Sigmoid colon (tissue), 6 donors: ENCODE measurements at regions not wholly inside any gene's neighbourhood (a gene's known extent, or its start where the extent isn't known, plus 50 kb on each side); places are given as distances from the start of the nearest gene placed in this dataset.

Source experiments
- DNase-seq: peaks from one replicate; pipeline ENCODE4 v3.0.0-alpha.2; 2019
- H3K27ac ChIP-seq, 4 donors: fragments of 200-600 bp; sonication (generic); one replicate each; pipeline ENCODE4 v1.5.1; 2016 to 2019; ENCODE audit warnings: mild to moderate bottlenecking in 1 of 4
- H3K27me3 ChIP-seq, 3 donors: fragments of 200-600 bp; sonication (generic); one replicate each; pipeline ENCODE4 v1.5.1; 2019; ENCODE audit warnings: mild to moderate bottlenecking in 1 of 3
- H3K36me3 ChIP-seq, 4 donors: fragments of 200-600 bp; sonication (generic); one replicate each; pipeline ENCODE4 v1.5.1; 2016 to 2019
- H3K4me1 ChIP-seq, 4 donors: fragments of 200-600 bp; sonication (generic); one replicate each; pipeline ENCODE4 v1.5.1; 2017 to 2019
- H3K4me3 ChIP-seq, 4 donors: fragments of 200-600 bp; sonication (generic); one replicate each; pipeline ENCODE4 v1.5.1; 2017 to 2019; ENCODE audit warnings: mild to moderate bottlenecking in 2 of 4, moderate library complexity in 1 of 4
- H3K9me3 ChIP-seq, 4 donors: fragments of 200-600 bp in 3 of 4; sonication (generic) in 3 of 4; one replicate each; pipeline versions ENCODE4 v1.5.1 to v1.6.1; 2013 to 2019
- EP300 ChIP-seq, 4 donors: sonication (generic); formaldehyde crosslinking; IDR thresholded peaks; one replicate each; pipeline ENCODE4 v1.6.1; 2017; ENCODE audit warnings: antibody characterized with exemption in 4 of 4
- POLR2A ChIP-seq, 2 donors: fragments of 450-650 bp; IDR thresholded peaks; one replicate each; pipeline ENCODE4 v1.6.1; 2016; ENCODE audit warnings: antibody characterized with exemption in 2 of 2, mild to moderate bottlenecking in 2 of 2, moderate library complexity in 2 of 2
- POLR2AphosphoS5 ChIP-seq, 4 donors: sonication (generic); formaldehyde crosslinking; IDR thresholded peaks; one replicate each; pipeline ENCODE4 v1.6.1; 2017; ENCODE audit warnings: antibody characterized with exemption in 4 of 4
- WGBS, 2 donors: extraction: QIAGEN DNeasy Blood & Tissue Kit; methylation state at CpG; one replicate each; pipeline ENCODE4 v1.1.7; 2013; 5-methylcytosine and 5-hydroxymethylcytosine counted together
- intact Hi-C: fragments of 100-400 bp; cut with DNase I; formaldehyde crosslinking; loops from one replicate; pipeline ENCODE4 v1.15.1; 2023
- TF ChIP-seq, protein P1 (sequence below), 4 experiments: fragments of 450-650 bp in 3 of 4; fragments of 200-600 bp in 1 of 4; IDR thresholded peaks; one replicate each; pipeline ENCODE4 v1.5.1; 2016 to 2019; ENCODE audit warnings: antibody characterized with exemption in 4 of 4, mild to moderate bottlenecking in 3 of 4, moderate library complexity in 2 of 4
- donor health status: healthy with polysubstance abuse.
- donor health status: healthy.

DNA sequence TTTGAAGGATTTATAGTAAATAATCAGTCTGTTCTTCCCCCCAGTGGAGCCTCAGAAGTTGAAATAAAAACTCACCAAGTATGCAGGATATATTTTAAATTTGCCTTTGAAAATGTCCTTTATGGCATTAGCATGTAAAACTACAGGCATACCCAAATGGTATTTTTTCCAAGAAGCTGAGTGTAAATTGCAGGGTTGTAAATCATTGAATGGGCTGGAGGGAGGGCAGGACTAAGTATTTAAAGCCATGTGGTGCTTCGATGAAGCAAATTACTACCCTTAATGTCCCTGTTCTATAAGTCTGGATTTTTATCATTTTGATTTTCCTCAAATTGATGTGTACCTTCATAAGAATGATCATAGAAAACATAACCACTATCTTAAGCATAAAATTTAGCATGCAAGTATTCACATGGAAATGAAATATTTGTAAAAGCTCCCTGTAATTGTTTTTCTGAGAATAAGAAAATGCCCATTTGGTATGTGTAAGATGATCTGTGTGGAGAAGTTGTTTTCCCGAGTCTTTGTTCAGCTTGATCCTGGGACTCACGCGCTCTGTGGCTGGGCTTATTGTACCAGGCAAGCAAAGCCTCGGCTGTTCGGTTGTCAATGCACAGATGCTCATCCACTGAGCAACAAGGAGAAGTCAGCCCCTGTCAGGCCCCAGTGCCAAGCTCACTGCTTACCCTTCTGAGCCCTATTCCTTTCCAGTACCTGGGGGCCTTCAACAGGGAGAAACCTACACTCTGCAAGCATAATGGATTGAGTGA, 66.7 kb downstream of the CD164 start:
- DNase-seq = no peak

GRCh38 chr6:109314313-109314712, 68.0 kb downstream of the CD164 start:
- 77 to 85% methylated on average over 12 of the region's 12 CpGs for WGBS, 2 donors
- TF ChIP-seq EP300 (IDR thresholded peaks at IDR 0.05) (no peak), POLR2A (IDR thresholded peaks at IDR 0.05) (no peak), POLR2AphosphoS5 (IDR thresholded peaks at IDR 0.05) (no peak)
- TF ChIP-seq, protein P1, sequence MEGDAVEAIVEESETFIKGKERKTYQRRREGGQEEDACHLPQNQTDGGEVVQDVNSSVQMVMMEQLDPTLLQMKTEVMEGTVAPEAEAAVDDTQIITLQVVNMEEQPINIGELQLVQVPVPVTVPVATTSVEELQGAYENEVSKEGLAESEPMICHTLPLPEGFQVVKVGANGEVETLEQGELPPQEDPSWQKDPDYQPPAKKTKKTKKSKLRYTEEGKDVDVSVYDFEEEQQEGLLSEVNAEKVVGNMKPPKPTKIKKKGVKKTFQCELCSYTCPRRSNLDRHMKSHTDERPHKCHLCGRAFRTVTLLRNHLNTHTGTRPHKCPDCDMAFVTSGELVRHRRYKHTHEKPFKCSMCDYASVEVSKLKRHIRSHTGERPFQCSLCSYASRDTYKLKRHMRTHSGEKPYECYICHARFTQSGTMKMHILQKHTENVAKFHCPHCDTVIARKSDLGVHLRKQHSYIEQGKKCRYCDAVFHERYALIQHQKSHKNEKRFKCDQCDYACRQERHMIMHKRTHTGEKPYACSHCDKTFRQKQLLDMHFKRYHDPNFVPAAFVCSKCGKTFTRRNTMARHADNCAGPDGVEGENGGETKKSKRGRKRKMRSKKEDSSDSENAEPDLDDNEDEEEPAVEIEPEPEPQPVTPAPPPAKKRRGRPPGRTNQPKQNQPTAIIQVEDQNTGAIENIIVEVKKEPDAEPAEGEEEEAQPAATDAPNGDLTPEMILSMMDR (IDR thresholded peaks at IDR 0.05) = no peak
- no peak overlapping the region for H3K4me3 ChIP-seq
- no peak overlapping the region for H3K27ac ChIP-seq
- H3K9me3 ChIP-seq = no peaks in the 10 kb centered on the region
- DNase-seq = no peak
- H3K4me1 ChIP-seq = no peaks in the 10 kb centered on the region
- H3K27me3 ChIP-seq = no peaks in the 10 kb centered on the region
- no peaks in the 10 kb centered on the region for H3K36me3 ChIP-seq
- intact Hi-C loops = no loop called here

More for the DNA sequence above, 66.7 kb downstream of the CD164 start:
- no peak overlapping the region for H3K27ac ChIP-seq
- H3K27me3 ChIP-seq = no peaks in the 10 kb centered on the region
- no peak overlapping the region for H3K4me3 ChIP-seq
- TF ChIP-seq POLR2A (IDR thresholded peaks at IDR 0.05) (no peak), POLR2AphosphoS5 (IDR thresholded peaks at IDR 0.05) (no peak), EP300 (IDR thresholded peaks at IDR 0.05) (no peak)
- TF ChIP-seq, protein P1 (IDR thresholded peaks at IDR 0.05) = no peak
- H3K36me3 ChIP-seq = no peaks in the 10 kb centered on the region
- no peaks in the 10 kb centered on the region for H3K4me1 ChIP-seq
- no peaks in the 10 kb centered on the region for H3K9me3 ChIP-seq
- WGBS, 2 donors = 75 to 82% methylated on average over 6 of the region's 6 CpGs
- intact Hi-C loops = no loop called here

GRCh38 chr6:109313139-109313538, 69.1 kb downstream of the CD164 start:
- Histone ChIP-seq H3K4me3 (no peak overlapping the region), H3K27ac (no peak overlapping the region), H3K4me1 (no peaks in the 10 kb centered on the region), H3K9me3 (no peaks in the 10 kb centered on the region), H3K36me3 (no peaks in the 10 kb centered on the region), H3K27me3 (no peaks in the 10 kb centered on the region)
- TF ChIP-seq EP300 (IDR thresholded peaks at IDR 0.05) (no peak), POLR2AphosphoS5 (IDR thresholded peaks at IDR 0.05) (no peak), POLR2A (IDR thresholded peaks at IDR 0.05) (no peak)
- TF ChIP-seq, protein P1 (IDR thresholded peaks at IDR 0.05) = no peak
- WGBS, 2 donors = 91 to 95% methylated on average over 5 of the region's 5 CpGs
- DNase-seq = no peak
- intact Hi-C loops = no loop called here

GRCh38 chr6:109311471-109311870, 70.8 kb downstream of the CD164 start:
- H3K27me3 ChIP-seq = no peaks in the 10 kb centered on the region
- DNase-seq = no peak
- H3K36me3 ChIP-seq = no peaks in the 10 kb centered on the region
- H3K9me3 ChIP-seq = no peaks in the 10 kb centered on the region
- no peak for TF ChIP-seq POLR2A (IDR thresholded peaks at IDR 0.05)
- TF ChIP-seq, protein P1 (IDR thresholded peaks at IDR 0.05) = no peak
- no peak for TF ChIP-seq EP300 (IDR thresholded peaks at IDR 0.05)
- no peak for TF ChIP-seq POLR2AphosphoS5 (IDR thresholded peaks at IDR 0.05)
- no peaks in the 10 kb centered on the region for H3K4me1 ChIP-seq
- WGBS, 2 donors = 95% methylated on average over 2 of the region's 2 CpGs
- no peak overlapping the region for H3K4me3 ChIP-seq
- intact Hi-C loops = no loop called here
- no peak overlapping the region for H3K27ac ChIP-seq
